DOHH2 (cell line): ENCODE measurements at regions not wholly inside any gene's neighbourhood (a gene's known extent, or its start where the extent isn't known, plus 50 kb on each side); places are given as distances from the start of the nearest gene placed in this dataset.

Experiments used
- H3F3A ChIP-seq: fragments of 200-600 bp; sonication (generic), shearing (Covaris generic); 2 replicates; pipeline ENCODE4 v1.6.0; 2016; ENCODE audit warnings: antibody characterized with exemption, mild to moderate bottlenecking; ENCODE audit not compliant: control insufficient read depth, insufficient read depth
- H3K27ac ChIP-seq: fragments of 200-600 bp; sonication (generic); 2 replicates; pipeline ENCODE4 v1.5.1; 2014; ENCODE audit warnings: low read depth, mild to moderate bottlenecking, low read length, moderate library complexity
- H3K27me3 ChIP-seq: fragments of 200-600 bp; sonication (generic); 2 replicates; pipeline ENCODE4 v1.6.1; 2014; ENCODE audit warnings: mild to moderate bottlenecking, low read length, mixed read lengths; ENCODE audit not compliant: control insufficient read depth
- H3K36me3 ChIP-seq: fragments of 200-600 bp; sonication (generic); 2 replicates; pipeline ENCODE4 v1.6.1; 2014; ENCODE audit warnings: mild to moderate bottlenecking, low read length, moderate library complexity, mixed read lengths; ENCODE audit not compliant: control insufficient read depth
- H3K4me1 ChIP-seq: fragments of 200-600 bp; sonication (generic); 2 replicates; pipeline ENCODE4 v1.6.1; 2014; ENCODE audit warnings: mild to moderate bottlenecking, low read length, mixed read lengths; ENCODE audit not compliant: control insufficient read depth
- H3K4me2 ChIP-seq: fragments of 200-600 bp; sonication (generic); 2 replicates; pipeline ENCODE4 v1.6.0; 2014; ENCODE audit warnings: mild to moderate bottlenecking, low read length, moderate library complexity
- H3K4me3 ChIP-seq: fragments of 200-600 bp; sonication (generic); 2 replicates; pipeline ENCODE4 v1.5.1; 2014; ENCODE audit warnings: mild to moderate bottlenecking, low read length, mixed read lengths
- H3K79me2 ChIP-seq: fragments of 200-600 bp; sonication (generic); 2 replicates; pipeline ENCODE4 v1.6.1; 2014; ENCODE audit warnings: mild to moderate bottlenecking, low read length, mixed read lengths; ENCODE audit not compliant: control insufficient read depth
- H3K9me2 ChIP-seq: fragments of 200-600 bp; sonication (generic); replicated peaks from 2 replicates; pipeline ENCODE4 v1.6.1; 2014; ENCODE audit warnings: mild to moderate bottlenecking, low read length, mixed read lengths; ENCODE audit not compliant: control insufficient read depth
- H3K9me3 ChIP-seq: fragments of 200-600 bp; sonication (generic); 2 replicates; pipeline ENCODE4 v1.6.1; 2014; ENCODE audit warnings: antibody characterized with exemption, low read length, mixed read lengths; ENCODE audit not compliant: control insufficient read depth, insufficient read depth
- H4K20me1 ChIP-seq: fragments of 200-600 bp; sonication (generic); 2 replicates; pipeline ENCODE4 v1.6.0; 2014; ENCODE audit warnings: low read depth, mild to moderate bottlenecking, antibody characterized with exemption, low read length, moderate library complexity; ENCODE audit not compliant: control insufficient read depth, insufficient read depth
- CTCF ChIP-seq: fragments of 200-600 bp; sonication (generic); IDR thresholded peaks from one replicate; pipeline ENCODE4 v1.5.1; 2014; ENCODE audit warnings: antibody characterized with exemption, mild to moderate bottlenecking, low read depth, low read length; ENCODE audit not compliant: poor library complexity, severe bottlenecking
- EZH2phosphoT487 ChIP-seq: fragments of 200-600 bp; sonication (generic); IDR thresholded peaks from 2 replicates; pipeline ENCODE4 v1.6.1; 2017; ENCODE audit warnings: borderline replicate concordance, mild to moderate bottlenecking, antibody characterized with exemption, low read length, moderate library complexity, mixed read lengths

DNA sequence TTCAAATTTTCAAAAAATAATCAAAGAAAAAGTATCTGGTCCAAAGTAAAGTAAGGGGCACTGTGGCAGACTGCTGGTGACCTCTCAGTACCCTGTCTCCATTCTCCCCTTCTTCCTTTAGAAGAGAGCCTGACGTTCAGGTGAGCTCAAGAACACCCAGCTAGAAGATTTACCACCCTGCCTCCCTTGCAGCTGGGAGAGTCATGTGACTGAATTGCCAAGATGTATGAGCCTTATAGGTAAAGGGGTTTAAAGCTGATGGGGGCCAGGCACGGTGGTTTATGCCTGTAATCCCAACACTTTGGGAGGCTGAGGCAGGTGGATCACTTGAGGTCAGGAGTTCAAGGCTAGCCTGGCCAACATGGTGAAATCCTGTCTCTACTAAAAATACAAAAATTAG lies 86.3 kb upstream of the NANOS1 start:
- H3K36me3 ChIP-seq, result no peaks in the 10 kb centered on the region

DNA sequence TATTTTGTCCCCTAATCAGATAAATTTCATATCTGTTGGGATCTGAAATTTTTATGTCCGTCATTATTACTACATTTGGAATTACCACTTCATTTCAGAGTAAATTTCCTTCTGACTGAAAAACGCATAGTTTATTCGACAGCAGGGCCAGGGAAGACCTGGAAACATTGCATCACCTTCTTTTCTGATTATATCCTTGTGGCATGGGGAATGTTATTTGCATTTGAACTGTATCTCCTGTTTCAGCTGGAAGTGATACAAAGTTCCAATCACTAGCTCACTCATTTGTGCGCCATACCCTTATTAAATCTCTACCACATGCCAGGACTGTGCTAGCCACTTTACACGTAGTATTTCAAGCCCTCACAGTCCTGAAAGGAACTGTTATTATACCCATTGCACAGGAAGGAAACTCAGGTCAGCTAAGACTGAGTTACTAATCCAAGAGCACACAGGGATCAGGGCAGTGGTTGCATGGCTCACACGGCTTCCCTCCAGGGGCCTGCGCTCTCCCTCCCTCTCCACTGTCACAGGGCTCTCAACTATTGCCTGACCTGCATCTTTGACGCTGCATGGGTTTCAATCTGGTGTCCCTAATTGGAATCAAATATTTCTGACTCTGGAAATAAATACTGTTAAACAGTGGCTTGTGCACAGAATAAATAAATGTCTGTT lies 84.4 kb upstream of the NANOS1 start:
- no peaks in the 10 kb centered on the region for H3K27me3 ChIP-seq
- H3K4me3 ChIP-seq, result no peak overlapping the region
- no peak overlapping the region for H3K4me2 ChIP-seq
- TF ChIP-seq EZH2phosphoT487 (no peak), CTCF (no peak)
- H3F3A ChIP-seq, result no peaks in the 10 kb centered on the region
- no peak overlapping the region for H3K27ac ChIP-seq
- no peaks in the 10 kb centered on the region for H3K79me2 ChIP-seq
- no peaks in the 10 kb centered on the region for H4K20me1 ChIP-seq
- no peaks in the 10 kb centered on the region for H3K9me2 ChIP-seq
- H3K36me3 ChIP-seq, result no peaks in the 10 kb centered on the region
- H3K4me1 ChIP-seq, result no peaks in the 10 kb centered on the region
- H3K9me3 ChIP-seq, result no peaks in the 10 kb centered on the region

More for the DNA sequence above, 86.3 kb upstream of the NANOS1 start:
- no peaks in the 10 kb centered on the region for H3K27me3 ChIP-seq
- H3K9me2 ChIP-seq, result no peaks in the 10 kb centered on the region
- TF ChIP-seq EZH2phosphoT487 (no peak), CTCF (no peak)
- H3F3A ChIP-seq, result no peaks in the 10 kb centered on the region
- no peaks in the 10 kb centered on the region for H4K20me1 ChIP-seq
- H3K27ac ChIP-seq, result no peak overlapping the region
- H3K4me3 ChIP-seq, result no peak overlapping the region
- no peak overlapping the region for H3K4me2 ChIP-seq
- H3K9me3 ChIP-seq, result no peaks in the 10 kb centered on the region
- H3K79me2 ChIP-seq, result no peaks in the 10 kb centered on the region
- H3K4me1 ChIP-seq, result no peaks in the 10 kb centered on the region

DNA sequence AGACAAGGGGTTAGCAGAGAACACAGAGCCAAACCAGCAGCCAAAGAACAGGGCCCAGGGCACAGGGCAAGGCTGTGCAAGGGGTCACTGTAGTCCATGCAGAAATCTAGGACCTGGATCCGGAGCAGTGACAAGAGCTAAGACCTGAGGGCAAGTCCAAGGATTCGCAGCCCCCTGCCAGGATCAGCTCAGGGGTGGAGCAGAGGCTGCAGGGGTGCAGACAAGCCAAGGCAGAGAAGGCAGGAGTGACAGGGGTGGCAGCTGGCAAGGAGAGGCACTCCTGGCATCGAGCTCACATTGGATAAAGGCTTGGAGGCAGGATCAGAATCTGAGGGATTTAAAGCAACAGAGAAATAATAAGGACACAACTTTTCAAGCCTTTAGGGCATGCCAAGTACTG lies 80.7 kb upstream of the NANOS1 start:
- no peaks in the 10 kb centered on the region for H3K79me2 ChIP-seq
- H3K9me3 ChIP-seq, result no peaks in the 10 kb centered on the region
- no peaks in the 10 kb centered on the region for H4K20me1 ChIP-seq
- TF ChIP-seq CTCF (no peak), EZH2phosphoT487 (no peak)
- no peak overlapping the region for H3K27ac ChIP-seq
- no peak overlapping the region for H3K4me3 ChIP-seq
- H3K36me3 ChIP-seq, result no peaks in the 10 kb centered on the region
- H3K4me2 ChIP-seq, result no peak overlapping the region
- H3F3A ChIP-seq, result no peaks in the 10 kb centered on the region
- no peaks in the 10 kb centered on the region for H3K4me1 ChIP-seq
- peaks cover 4% of the 10 kb centered on the region; the same call in 1 of the 2 replicates for H3K27me3 ChIP-seq
- no peaks in the 10 kb centered on the region for H3K9me2 ChIP-seq
